ENCODE measurements at regions not wholly inside any gene's neighbourhood (a gene's known extent, or its start where the extent isn't known, plus 50 kb on each side); places are given as distances from the start of the nearest gene placed in this dataset.

- H3K36me3 ChIP-seq: no peaks in the 10 kb centered on the region
- H3K27me3 ChIP-seq: no peaks in the 10 kb centered on the region
- H3K4me3 ChIP-seq: peak overlapping the region in 1 of 3 donors; percentile 8
- H3K4me1 ChIP-seq: peaks cover 0 to 23% of the 10 kb centered on the region in 2 donors
- no peak for TF ChIP-seq CTCF (IDR thresholded peaks at IDR 0.05)
- no peak for TF ChIP-seq POLR2AphosphoS5 (IDR thresholded peaks at IDR 0.05)
- TF ChIP-seq POLR2A (IDR thresholded peaks at IDR 0.05): no peak
- intact Hi-C loops (cut with DNase I; ENCODE audit: low total_unique reads): no loop called here
- H3K27ac ChIP-seq: peak overlapping the region; percentile 87 to 93
- DNase-seq (ENCODE audit: low spot score in 2 of 2): peak in 1 of 2 donors; percentile 33
- no peaks in the 10 kb centered on the region for H3K9me3 ChIP-seq
Observed at GRCh38 chr1:224497714-224498573, 63.3 kb upstream of the WDR26 start.

GRCh38 chr1:224498574-224499170 is 64.1 kb upstream of the WDR26 start:
- H3K9me3 ChIP-seq: no peaks in the 10 kb centered on the region
- H3K36me3 ChIP-seq: no peaks in the 10 kb centered on the region
- no peak for TF ChIP-seq POLR2A (IDR thresholded peaks at IDR 0.05)
- TF ChIP-seq CTCF (IDR thresholded peaks at IDR 0.05): no peak
- peak in 1 of 3 donors; percentile 41 for TF ChIP-seq POLR2AphosphoS5 (IDR thresholded peaks at IDR 0.05)
- peak overlapping the region in 2 of 3 donors; percentile 8 to 32 for H3K4me3 ChIP-seq
- H3K27me3 ChIP-seq: no peaks in the 10 kb centered on the region
- H3K4me1 ChIP-seq: peaks cover 0 to 30% of the 10 kb centered on the region in 2 donors
- DNase-seq (ENCODE audit: low spot score in 2 of 2): peak in 1 of 2 donors; percentile 67
- H3K27ac ChIP-seq: peak overlapping the region; percentile 87 to 93
- intact Hi-C loops (cut with DNase I; ENCODE audit: low total_unique reads): no loop called here

- TF ChIP-seq CTCF (IDR thresholded peaks at IDR 0.05): no peak
- TF ChIP-seq POLR2AphosphoS5 (IDR thresholded peaks at IDR 0.05): no peak
- no peak for TF ChIP-seq POLR2A (IDR thresholded peaks at IDR 0.05)
- H3K27ac ChIP-seq: peak overlapping the region; percentile 87 to 93
- peaks cover 0 to 35% of the 10 kb centered on the region in 2 donors for H3K4me1 ChIP-seq
- H3K27me3 ChIP-seq: no peaks in the 10 kb centered on the region
- no peak overlapping the region for H3K4me3 ChIP-seq
- no peaks in the 10 kb centered on the region for H3K36me3 ChIP-seq
- H3K9me3 ChIP-seq: no peaks in the 10 kb centered on the region
- intact Hi-C loops (cut with DNase I; ENCODE audit: low total_unique reads): no loop called here
- no peak for DNase-seq (ENCODE audit: low spot score in 2 of 2)
Observed at GRCh38 chr1:224499204-224499603, 64.6 kb upstream of the WDR26 start.

- intact Hi-C loops (cut with DNase I; ENCODE audit: low total_unique reads): no loop called here
- DNase-seq (ENCODE audit: low spot score in 2 of 2): no peak
- Histone ChIP-seq H3K36me3 (no peaks in the 10 kb centered on the region), H3K27me3 (no peaks in the 10 kb centered on the region), H3K4me3 (no peak overlapping the region), H3K9me3 (no peaks in the 10 kb centered on the region), H3K4me1 (peaks cover 0 to 39% of the 10 kb centered on the region in 2 donors), H3K27ac (no peak overlapping the region)
- TF ChIP-seq POLR2AphosphoS5 (IDR thresholded peaks at IDR 0.05): no peak
- no peak for TF ChIP-seq CTCF (IDR thresholded peaks at IDR 0.05)
- no peak for TF ChIP-seq POLR2A (IDR thresholded peaks at IDR 0.05)
Observed at GRCh38 chr1:224500796-224501195, 66.2 kb upstream of the WDR26 start.

GRCh38 chr1:224501836-224502235 is 67.2 kb upstream of the WDR26 start:
- Histone ChIP-seq H3K27me3 (no peaks in the 10 kb centered on the region), H3K9me3 (no peaks in the 10 kb centered on the region), H3K4me1 (peaks cover 0 to 44% of the 10 kb centered on the region in 2 donors), H3K4me3 (no peak overlapping the region), H3K36me3 (no peaks in the 10 kb centered on the region), H3K27ac (peak overlapping the region; percentile 83 to 92)
- DNase-seq (ENCODE audit: low spot score in 2 of 2): no peak
- intact Hi-C loops (cut with DNase I; ENCODE audit: low total_unique reads): no loop called here
- TF ChIP-seq POLR2AphosphoS5 (IDR thresholded peaks at IDR 0.05) (no peak), CTCF (IDR thresholded peaks at IDR 0.05) (no peak), POLR2A (IDR thresholded peaks at IDR 0.05) (no peak)
